CD4-positive, alpha-beta memory T cell (primary cell): ENCODE measurements at regions not wholly inside any gene's neighbourhood (a gene's known extent, or its start where the extent isn't known, plus 50 kb on each side); places are given as distances from the start of the nearest gene placed in this dataset.
"Not testable (repeated sequence)": the region's sequence is repeated elsewhere in the genome, so short reads cannot be mapped to it uniquely, and the experiment has no call there.

Experiments used
- CTCF ChIA-PET: fragments of 350-600 bp; sonication (Branson Sonifier 250); formaldehyde crosslinking; loops from one replicate; lab custom pipeline; 2021; ENCODE audit warnings: inconsistent platforms; ENCODE audit not compliant: partially characterized antibody; lab: Charles Lee
- POLR2A ChIA-PET: fragments of 350-600 bp; sonication (Branson Sonifier 250); formaldehyde crosslinking; loops from one replicate; lab custom pipeline; 2021; ENCODE audit not compliant: partially characterized antibody; lab: Charles Lee
- DNase-seq, 5 donors: peaks; one replicate each; pipeline versions ENCODE4 v3.0.0 to v3.0.0-alpha.2; 2020 to 2022; ENCODE audit warnings: mixed read lengths in 1 of 5
- H3K27ac ChIP-seq: one replicate; pipeline ENCODE4 v1.7.0; 2013; ENCODE audit warnings: low read depth, low read length
- H3K27me3 ChIP-seq: 2 replicates; pipeline ENCODE4 v1.7.0; 2013; ENCODE audit warnings: mild to moderate bottlenecking, low read length, moderate library complexity; ENCODE audit not compliant: insufficient read depth
- H3K36me3 ChIP-seq: 2 replicates; pipeline ENCODE4 v1.7.0; 2013; ENCODE audit warnings: mild to moderate bottlenecking, low read length, moderate library complexity; ENCODE audit not compliant: insufficient read depth
- H3K4me1 ChIP-seq: 2 replicates; pipeline ENCODE4 v1.7.0; 2013; ENCODE audit warnings: mild to moderate bottlenecking, low read length, moderate library complexity; ENCODE audit not compliant: insufficient read depth
- H3K4me3 ChIP-seq, 2 donors: one replicate each; pipeline ENCODE4 v1.7.0; 2013; ENCODE audit warnings: low read length in 2 of 2, mild to moderate bottlenecking in 1 of 2
- H3K9me3 ChIP-seq, 2 donors: one replicate each; pipeline ENCODE4 v1.7.0; 2013; ENCODE audit warnings: low read length in 2 of 2, control low read depth in 1 of 2; ENCODE audit not compliant: control insufficient read depth in 1 of 2
- H3K27ac Mint-ChIP-seq, 7 donors: one replicate each; pipeline ENCODE4 v1.8.0; 2020 to 2021; ENCODE audit warnings: mixed read lengths in 7 of 7, mild to moderate bottlenecking in 6 of 7, inconsistent platforms in 3 of 7, moderate library complexity in 3 of 7
- H3K27me3 Mint-ChIP-seq, 2 donors: one replicate each; pipeline ENCODE4 v1.8.0; 2020 to 2021; ENCODE audit warnings: mixed read lengths in 2 of 2
- H3K36me3 Mint-ChIP-seq, 2 donors: one replicate each; pipeline ENCODE4 v1.8.0; 2020 to 2021; ENCODE audit warnings: mixed read lengths in 2 of 2, inconsistent platforms in 1 of 2, mild to moderate bottlenecking in 1 of 2
- H3K4me1 Mint-ChIP-seq, 4 donors: one replicate each; pipeline ENCODE4 v1.8.0; 2020 to 2021; ENCODE audit warnings: mixed read lengths in 4 of 4, mild to moderate bottlenecking in 1 of 4
- H3K4me3 Mint-ChIP-seq, 8 donors: one replicate each; pipeline ENCODE4 v1.8.0; 2020 to 2021; ENCODE audit warnings: mixed read lengths in 8 of 8, mild to moderate bottlenecking in 7 of 8, moderate library complexity in 6 of 8, inconsistent platforms in 3 of 8
- H3K9me3 Mint-ChIP-seq, 8 donors: one replicate each; pipeline ENCODE4 v1.8.0; 2020 to 2021; ENCODE audit warnings: mixed read lengths in 8 of 8, mild to moderate bottlenecking in 5 of 8, inconsistent platforms in 3 of 8, moderate library complexity in 1 of 8
- intact Hi-C: fragments of 100-400 bp; cut with micrococcal nuclease; formaldehyde crosslinking; loops from one replicate; pipeline ENCODE4 v1.15.1; 2023

GRCh38 chr5:91307048-91307447, 76.1 kb downstream of the ARRDC3 start:
- DNase-seq, result no peak
- Mint-ChIP-seq H3K4me3 (no peak overlapping the region), H3K27me3 (peaks cover 0 to 2% of the 10 kb centered on the region in 2 donors), H3K4me1 (peaks cover 14 to 19% (median 16%) of the 10 kb centered on the region in 4 donors), H3K36me3 (peaks cover 0 to 4% of the 10 kb centered on the region in 2 donors), H3K9me3 (no peaks in the 10 kb centered on the region), H3K27ac (peak overlapping the region in 1 of 7 donors; percentile 41)
- Histone ChIP-seq H3K36me3 (no peaks in the 10 kb centered on the region), H3K27ac (no peak overlapping the region), H3K27me3 (no peaks in the 10 kb centered on the region), H3K9me3 (no peaks in the 10 kb centered on the region), H3K4me1 (peaks cover 16% of the 10 kb centered on the region), H3K4me3 (no peak overlapping the region)
- intact Hi-C loops, result no loop called here
- ChIA-PET POLR2A (interaction anchor here (2.2 kb wide), 1 partner anchor 76 kb away, joined by 10 read pairs; the partner anchor contains the start of gene ARRDC3), CTCF (interaction anchor here (1.5 kb wide), 1 partner anchor 26 kb away, joined by 5 read pairs; no protein-coding TSS in a partner anchor)

GRCh38 chr5:91306497-91306896, 76.6 kb downstream of the ARRDC3 start:
- Histone ChIP-seq H3K4me3 (no peak overlapping the region), H3K27ac (no peak overlapping the region), H3K27me3 (no peaks in the 10 kb centered on the region), H3K4me1 (peaks cover 10% of the 10 kb centered on the region), H3K36me3 (no peaks in the 10 kb centered on the region), H3K9me3 (no peaks in the 10 kb centered on the region)
- intact Hi-C loops, result no loop called here
- ChIA-PET CTCF (interaction anchor here (1.5 kb wide), 1 partner anchor 26 kb away, joined by 5 read pairs; no protein-coding TSS in a partner anchor), POLR2A (interaction anchor here (0.8 to 2.2 kb wide), 2 partner anchors 26 to 76 kb away, joined by 3 to 10 read pairs; partner anchors contain the start of gene ARRDC3)
- Mint-ChIP-seq H3K27me3 (no peaks in the 10 kb centered on the region), H3K4me3 (no peak overlapping the region), H3K9me3 (no peaks in the 10 kb centered on the region), H3K36me3 (no peaks in the 10 kb centered on the region), H3K4me1 (peaks cover 9 to 13% (median 10%) of the 10 kb centered on the region in 4 donors), H3K27ac (no peak overlapping the region)
- DNase-seq, result no peak

GRCh38 chr5:91305640-91306039, 77.5 kb downstream of the ARRDC3 start:
- Histone ChIP-seq H3K9me3 (no peaks in the 10 kb centered on the region), H3K4me3 (no peak overlapping the region), H3K27ac (no peak overlapping the region), H3K36me3 (no peaks in the 10 kb centered on the region), H3K27me3 (no peaks in the 10 kb centered on the region), H3K4me1 (peaks cover 2% of the 10 kb centered on the region)
- intact Hi-C loops, result no loop called here
- CTCF ChIA-PET, result interaction anchor here (1.5 kb wide), 1 partner anchor 25 kb away, joined by 5 read pairs; no protein-coding TSS in a partner anchor
- no peaks in the 10 kb centered on the region for H3K27me3 Mint-ChIP-seq
- POLR2A ChIA-PET, result interaction anchor here (0.8 to 2.2 kb wide), 2 partner anchors 25 to 77 kb away, joined by 3 to 10 read pairs; partner anchors contain the start of gene ARRDC3
- no peak for DNase-seq
- no peak overlapping the region for H3K27ac Mint-ChIP-seq
- H3K36me3 Mint-ChIP-seq, result no peaks in the 10 kb centered on the region
- no peak overlapping the region for H3K4me3 Mint-ChIP-seq
- no peaks in the 10 kb centered on the region for H3K9me3 Mint-ChIP-seq
- H3K4me1 Mint-ChIP-seq, result peaks cover 1 to 5% (median 2%) of the 10 kb centered on the region in 4 donors

GRCh38 chr5:91304015-91304414, 79.1 kb downstream of the ARRDC3 start:
- H3K36me3 ChIP-seq, H3K27ac ChIP-seq, H3K27ac Mint-ChIP-seq, DNase-seq, H3K4me1 ChIP-seq, H3K4me1 Mint-ChIP-seq, CTCF ChIA-PET, H3K4me3 ChIP-seq, H3K9me3 ChIP-seq, H3K27me3 Mint-ChIP-seq, H3K4me3 Mint-ChIP-seq, H3K27me3 ChIP-seq, POLR2A ChIA-PET, intact Hi-C loops, H3K9me3 Mint-ChIP-seq, H3K36me3 Mint-ChIP-seq: not testable (repeated sequence)

- H3K9me3 Mint-ChIP-seq, result no peaks in the 10 kb centered on the region
- no peaks in the 10 kb centered on the region for H3K27me3 ChIP-seq
- DNase-seq, result no peak
- intact Hi-C loops, result no loop called here
- no peak overlapping the region for H3K27ac ChIP-seq
- H3K9me3 ChIP-seq, result no peaks in the 10 kb centered on the region
- H3K27me3 Mint-ChIP-seq, result no peaks in the 10 kb centered on the region
- CTCF ChIA-PET, result interaction anchor here (1.3 to 1.5 kb wide), 3 partner anchors 9 to 34 kb away, joined by 3 to 4 read pairs (median 3); no protein-coding TSS in a partner anchor
- no peak overlapping the region for H3K4me3 ChIP-seq
- H3K4me1 ChIP-seq, result no peaks in the 10 kb centered on the region
- POLR2A ChIA-PET, result interaction anchor here (1.1 to 2.9 kb wide), 3 partner anchors 22 to 80 kb away, joined by 3 to 6 read pairs (median 6); partner anchors contain the start of gene ARRDC3
- no peaks in the 10 kb centered on the region for H3K36me3 ChIP-seq
- H3K4me1 Mint-ChIP-seq, result no peaks in the 10 kb centered on the region
- no peak overlapping the region for H3K4me3 Mint-ChIP-seq
- no peaks in the 10 kb centered on the region for H3K36me3 Mint-ChIP-seq
- no peak overlapping the region for H3K27ac Mint-ChIP-seq
These were observed 80.2 kb downstream of the ARRDC3 start for GRCh38 chr5:91302958-91303357.

- no peaks in the 10 kb centered on the region for H3K4me1 Mint-ChIP-seq
- ChIA-PET POLR2A (interaction anchor here (1.1 to 2.9 kb wide), 4 partner anchors 10 to 81 kb away, joined by 3 to 6 read pairs (median 6); partner anchors contain the start of gene ARRDC3), CTCF (interaction anchor here (1.3 to 1.5 kb wide), 3 partner anchors 9 to 33 kb away, joined by 3 to 4 read pairs (median 3); no protein-coding TSS in a partner anchor)
- Histone ChIP-seq H3K27me3 (no peaks in the 10 kb centered on the region), H3K4me1 (no peaks in the 10 kb centered on the region), H3K36me3 (no peaks in the 10 kb centered on the region), H3K9me3 (no peaks in the 10 kb centered on the region), H3K27ac (no peak overlapping the region), H3K4me3 (no peak overlapping the region)
- no peak overlapping the region for H3K27ac Mint-ChIP-seq
- intact Hi-C loops, result no loop called here
- no peaks in the 10 kb centered on the region for H3K27me3 Mint-ChIP-seq
- no peaks in the 10 kb centered on the region for H3K9me3 Mint-ChIP-seq
- H3K4me3 Mint-ChIP-seq, result no peak overlapping the region
- DNase-seq, result no peak
- H3K36me3 Mint-ChIP-seq, result no peaks in the 10 kb centered on the region
These were observed 80.8 kb downstream of the ARRDC3 start for GRCh38 chr5:91302305-91302704.

GRCh38 chr5:91301106-91301846, 81.8 kb downstream of the ARRDC3 start:
- no peaks in the 10 kb centered on the region for H3K27me3 Mint-ChIP-seq
- no peak overlapping the region for H3K4me3 ChIP-seq

More at GRCh38 chr5:91301106-91301846, 81.8 kb downstream of the ARRDC3 start:
- intact Hi-C loops, result no loop called here
- no peak overlapping the region for H3K4me3 Mint-ChIP-seq
- no peaks in the 10 kb centered on the region for H3K4me1 Mint-ChIP-seq
- Histone ChIP-seq H3K4me1 (no peaks in the 10 kb centered on the region), H3K9me3 (no peaks in the 10 kb centered on the region), H3K27ac (no peak overlapping the region), H3K27me3 (no peaks in the 10 kb centered on the region), H3K36me3 (no peaks in the 10 kb centered on the region)
- no peaks in the 10 kb centered on the region for H3K9me3 Mint-ChIP-seq
- POLR2A ChIA-PET, result interaction anchor here (1.1 to 2.9 kb wide), 4 partner anchors 9 to 82 kb away, joined by 4 to 6 read pairs (median 6); partner anchors contain the start of gene ARRDC3
- no peak overlapping the region for H3K27ac Mint-ChIP-seq
- DNase-seq, result no peak
- CTCF ChIA-PET, result interaction anchor here (0.9 to 1.4 kb wide), 2 partner anchors 10 to 13 kb away, joined by 3 to 4 read pairs; no protein-coding TSS in a partner anchor
- no peaks in the 10 kb centered on the region for H3K36me3 Mint-ChIP-seq
